Activated CD4-positive, alpha-beta T cell treated with anti-CD3 and anti-CD28 coated beads for 1 hour (primary cell): ENCODE measurements at regions not wholly inside any gene's neighbourhood (a gene's known extent, or its start where the extent isn't known, plus 50 kb on each side); places are given as distances from the start of the nearest gene placed in this dataset.

Source experiments
- DNase-seq: peaks from one replicate; pipeline ENCODE4 v3.0.0-alpha.2; 2020

DNA sequence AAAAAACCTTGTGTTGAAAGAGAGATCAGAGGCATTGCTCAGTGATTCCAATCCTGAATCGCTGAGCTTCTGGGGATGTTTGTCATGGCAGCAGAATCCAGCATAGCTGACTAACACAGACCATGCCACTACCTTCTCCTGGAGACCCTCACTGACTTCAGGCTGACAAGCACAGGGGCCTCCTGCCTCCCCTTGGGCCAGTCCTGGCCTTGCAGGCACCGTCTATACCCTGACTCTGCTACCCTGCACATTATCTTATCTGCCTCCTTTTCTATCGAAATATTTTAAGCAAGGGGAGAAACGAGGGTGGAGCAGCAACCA is 139.8 kb downstream of the KIF26A start:
- DNase-seq, result no peak

GRCh38 chr14:104280085-104280901 is 141.9 kb downstream of the KIF26A start:
- DNase-seq, result no peak

DNA sequence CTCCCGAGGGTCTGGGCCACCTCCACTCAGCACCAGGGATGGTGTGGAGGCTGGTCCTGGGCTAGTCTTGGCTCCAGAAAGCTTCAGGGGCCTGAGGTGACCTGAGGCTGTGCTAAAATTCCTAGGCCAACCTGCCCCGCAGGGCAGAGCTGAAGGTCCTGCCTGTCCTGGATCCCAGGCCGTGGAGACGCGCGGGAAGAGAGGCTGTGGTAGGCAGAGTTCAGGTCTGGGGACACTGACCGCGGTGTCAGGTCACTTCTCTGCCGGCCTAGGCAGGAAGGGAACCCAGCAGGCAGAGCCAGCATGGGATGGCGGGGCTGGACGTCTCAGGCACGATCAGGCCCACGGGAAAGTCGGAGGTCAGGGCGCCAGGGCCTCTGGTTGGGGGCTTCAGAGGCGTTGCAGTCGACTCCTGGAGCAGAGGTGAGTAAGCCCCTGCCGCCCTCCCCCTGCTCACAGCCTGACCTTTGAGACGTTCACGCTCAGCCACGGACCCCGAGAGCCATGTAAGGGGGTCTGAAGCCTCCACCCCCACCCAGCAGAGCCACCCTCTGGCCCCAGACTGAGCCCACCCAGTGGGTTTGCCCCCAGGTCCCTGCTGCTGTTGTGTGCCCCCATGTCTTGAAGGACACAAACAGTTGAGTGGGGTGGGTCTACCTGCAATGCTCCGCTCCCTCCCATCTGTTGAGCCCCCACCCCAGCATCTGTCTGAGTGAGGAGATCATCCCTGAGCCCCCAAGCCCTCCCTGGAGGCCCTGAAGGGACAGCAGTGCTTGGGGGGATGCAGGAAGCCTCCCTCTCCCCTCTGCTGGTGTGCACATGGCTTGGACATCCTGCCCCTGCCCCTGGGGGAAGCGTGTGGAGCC is 142.7 kb downstream of the KIF26A start:
- no peak for DNase-seq

DNA sequence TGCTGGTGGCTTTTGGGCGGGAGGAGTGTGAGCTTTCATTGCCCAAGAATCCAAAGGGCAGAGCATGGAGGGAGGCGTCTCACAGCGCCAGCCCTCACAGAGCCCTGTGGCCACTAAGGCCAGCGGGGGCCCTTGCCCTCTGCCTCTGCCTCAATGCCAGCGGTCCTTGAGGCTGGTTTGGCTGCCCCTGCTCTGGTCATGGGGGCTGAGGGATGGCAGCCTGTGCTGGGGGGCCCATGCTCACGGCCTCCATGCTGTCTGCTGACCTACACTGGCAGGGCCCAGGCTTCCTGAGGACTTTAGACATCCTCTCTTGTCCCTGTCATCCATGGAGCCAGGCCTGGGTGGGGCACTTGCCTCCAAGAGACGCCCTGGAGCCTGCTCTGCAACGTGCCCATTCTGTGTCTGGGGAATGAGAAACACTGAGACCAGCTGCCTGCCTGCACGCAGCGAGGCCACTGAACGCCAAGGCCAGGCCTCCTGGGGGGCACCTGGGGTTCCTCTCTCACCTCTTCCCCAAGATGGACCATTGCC is 143.4 kb downstream of the KIF26A start:
- DNase-seq, result no peak

DNA sequence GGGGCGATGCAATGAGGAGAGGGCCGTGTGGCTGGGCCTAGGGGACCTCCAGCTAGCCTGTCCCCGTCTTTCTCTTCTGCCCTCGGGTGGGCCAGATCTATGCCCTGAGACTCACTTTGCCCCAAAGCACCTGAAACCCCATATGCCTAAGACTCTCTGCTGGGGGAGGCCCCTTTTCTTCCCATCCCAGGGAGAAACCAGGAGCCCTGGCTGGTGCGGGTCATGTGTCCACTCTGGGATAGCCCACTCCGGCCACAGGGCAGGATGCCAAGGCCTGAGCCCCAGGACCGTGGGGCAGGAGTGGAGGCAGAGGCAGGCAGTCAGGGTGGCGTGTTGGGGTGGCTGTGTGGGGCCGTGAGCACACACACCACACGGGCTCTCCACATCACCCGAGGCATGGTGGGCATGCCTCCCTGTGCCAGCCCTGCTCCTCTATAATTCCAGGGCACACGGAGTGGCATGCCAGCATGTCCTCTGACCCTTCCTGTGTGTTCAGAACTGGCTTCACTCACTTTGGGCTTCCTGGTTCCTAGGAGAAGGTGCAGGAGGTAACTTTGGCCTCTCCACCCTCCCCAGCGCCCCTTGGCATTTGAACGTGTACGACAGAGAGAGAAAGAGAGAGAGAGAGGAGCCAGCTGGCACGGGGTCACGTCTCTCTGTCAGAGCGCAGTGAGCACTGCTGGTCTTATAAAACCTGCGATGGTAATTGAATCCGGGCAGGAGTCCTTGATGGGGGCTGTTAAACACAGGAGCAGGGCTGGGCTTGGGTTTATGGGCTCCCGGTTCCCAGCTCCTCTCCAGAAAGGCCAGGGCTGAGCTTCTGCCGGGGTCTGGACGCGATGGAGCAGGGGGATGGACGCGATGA is 144.2 kb downstream of the KIF26A start:
- DNase-seq, result no peak

DNA sequence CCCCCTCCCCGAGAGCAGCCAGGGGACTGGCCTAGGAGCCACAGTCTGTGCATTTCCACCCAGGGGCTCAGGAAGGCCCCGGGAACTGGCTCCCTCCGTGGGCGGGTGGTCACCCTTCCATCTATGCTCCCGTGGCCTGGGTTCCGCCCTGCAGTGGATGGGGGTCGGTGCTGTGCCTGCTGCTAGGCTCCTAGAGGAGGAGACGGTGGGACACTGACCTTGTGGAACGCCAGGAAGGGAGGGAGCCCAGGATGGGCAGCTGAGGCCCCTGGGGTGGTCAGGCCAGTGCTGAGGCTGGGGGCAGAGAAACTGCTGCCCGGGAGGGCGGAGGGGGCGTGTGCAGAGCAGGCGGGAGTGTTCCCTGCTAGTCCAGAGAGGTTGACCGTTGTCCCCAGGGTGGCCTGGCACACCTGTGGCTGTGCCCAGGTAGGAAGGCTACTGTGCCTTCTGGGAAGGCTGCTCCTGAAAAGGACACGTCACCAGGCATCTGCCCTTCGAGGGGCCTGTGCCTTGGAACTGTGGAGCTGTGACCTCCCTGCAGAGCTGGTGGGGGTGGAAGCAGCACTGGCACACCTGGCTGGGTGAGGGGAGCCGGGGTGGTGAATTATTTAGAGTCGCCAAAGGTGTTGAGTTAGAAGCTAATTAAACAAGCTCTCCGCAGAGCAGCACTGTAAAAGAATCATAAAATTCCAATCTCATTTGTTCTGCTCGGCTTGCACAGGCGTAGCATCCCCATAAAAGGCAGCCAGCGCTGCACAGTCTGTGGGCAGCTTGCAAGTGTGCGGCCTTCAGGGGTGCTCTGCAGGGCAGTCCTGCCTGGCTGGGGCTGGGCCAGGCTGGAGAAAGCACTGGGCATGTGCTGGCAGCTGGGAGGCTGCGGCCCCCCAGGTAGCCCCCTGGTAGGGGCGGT is 145.1 kb downstream of the KIF26A start:
- no peak for DNase-seq

GRCh38 chr14:104284107-104284592 is 145.8 kb downstream of the KIF26A start:
- no peak for DNase-seq

DNA sequence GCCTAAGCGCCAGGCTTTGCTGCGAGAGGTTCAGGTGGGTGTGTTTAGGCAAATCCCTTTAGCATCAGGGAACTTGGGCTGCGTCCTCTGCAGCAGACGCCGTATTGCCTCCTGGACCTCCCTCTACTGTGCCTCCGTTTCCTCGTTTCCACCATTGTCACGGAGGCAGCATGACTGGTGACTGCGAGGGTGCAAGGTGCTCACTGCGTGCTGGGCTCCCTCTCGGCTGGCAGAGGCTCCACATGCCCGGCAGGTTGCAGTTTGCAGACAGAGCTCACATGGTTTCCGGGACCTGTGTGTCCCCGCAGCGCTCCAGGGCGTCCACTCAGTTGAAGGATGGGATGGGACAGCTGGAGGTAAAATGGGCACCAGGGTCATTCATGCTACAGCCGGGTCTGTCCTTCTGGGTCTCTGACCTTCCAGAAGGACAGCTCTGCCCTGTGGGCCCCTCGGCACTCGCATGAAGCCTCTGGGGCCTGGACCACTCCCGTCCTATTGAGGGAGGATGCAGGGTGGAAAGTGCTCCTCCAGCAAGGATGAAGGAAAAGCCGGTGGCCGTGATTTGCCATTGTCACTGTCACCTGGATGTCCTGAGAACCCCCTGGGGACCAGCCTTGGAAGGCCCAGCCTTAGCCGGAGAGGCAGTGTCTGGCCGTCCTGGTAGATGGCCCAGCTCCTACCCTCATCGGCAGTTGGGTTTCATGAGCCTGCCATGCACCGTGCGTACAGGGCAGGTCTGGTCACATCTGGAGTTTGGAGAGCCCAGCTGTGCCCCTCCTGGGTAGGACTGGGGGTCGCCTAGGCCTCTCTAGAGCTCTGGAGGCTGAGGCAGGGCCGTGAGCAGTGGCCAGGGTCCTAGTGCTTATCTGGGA is 146.5 kb downstream of the KIF26A start:
- no peak for DNase-seq

GRCh38 chr14:104285508-104285840 is 147.1 kb downstream of the KIF26A start:
- no peak for DNase-seq

- DNase-seq, result no peak
Observed at GRCh38 chr14:104286086-104286485, 147.7 kb downstream of the KIF26A start.

- no peak for DNase-seq
Observed at GRCh38 chr14:104286496-104286895, 148.1 kb downstream of the KIF26A start.

- no peak for DNase-seq
Observed at GRCh38 chr14:104287301-104288009, 149.1 kb downstream of the KIF26A start.

GRCh38 chr14:104288272-104288671 is 149.9 kb downstream of the KIF26A start:
- DNase-seq, result no peak

GRCh38 chr14:104289507-104289906 is 151.1 kb downstream of the KIF26A start:
- no peak for DNase-seq

GRCh38 chr14:104290058-104290667 is 151.8 kb downstream of the KIF26A start:
- no peak for DNase-seq

DNA sequence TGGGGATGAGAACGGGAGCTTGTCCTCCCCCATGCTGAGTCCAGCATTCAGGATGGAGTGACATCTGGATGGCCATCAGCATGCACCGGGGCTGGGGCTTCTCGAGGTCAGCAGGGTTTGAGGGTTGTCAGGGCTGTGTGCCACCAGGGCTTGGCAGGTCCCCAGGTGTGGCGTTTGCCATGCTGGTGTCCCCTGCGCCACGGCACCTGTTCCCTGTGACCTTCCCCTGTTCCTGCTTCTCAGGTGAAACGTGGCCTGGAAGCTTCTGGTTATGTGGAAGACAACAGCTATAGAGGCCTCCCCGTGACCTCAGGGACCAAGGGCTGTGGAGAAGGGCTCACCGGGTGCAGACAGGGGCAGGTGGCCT is 152.4 kb downstream of the KIF26A start:
- no peak for DNase-seq

DNA sequence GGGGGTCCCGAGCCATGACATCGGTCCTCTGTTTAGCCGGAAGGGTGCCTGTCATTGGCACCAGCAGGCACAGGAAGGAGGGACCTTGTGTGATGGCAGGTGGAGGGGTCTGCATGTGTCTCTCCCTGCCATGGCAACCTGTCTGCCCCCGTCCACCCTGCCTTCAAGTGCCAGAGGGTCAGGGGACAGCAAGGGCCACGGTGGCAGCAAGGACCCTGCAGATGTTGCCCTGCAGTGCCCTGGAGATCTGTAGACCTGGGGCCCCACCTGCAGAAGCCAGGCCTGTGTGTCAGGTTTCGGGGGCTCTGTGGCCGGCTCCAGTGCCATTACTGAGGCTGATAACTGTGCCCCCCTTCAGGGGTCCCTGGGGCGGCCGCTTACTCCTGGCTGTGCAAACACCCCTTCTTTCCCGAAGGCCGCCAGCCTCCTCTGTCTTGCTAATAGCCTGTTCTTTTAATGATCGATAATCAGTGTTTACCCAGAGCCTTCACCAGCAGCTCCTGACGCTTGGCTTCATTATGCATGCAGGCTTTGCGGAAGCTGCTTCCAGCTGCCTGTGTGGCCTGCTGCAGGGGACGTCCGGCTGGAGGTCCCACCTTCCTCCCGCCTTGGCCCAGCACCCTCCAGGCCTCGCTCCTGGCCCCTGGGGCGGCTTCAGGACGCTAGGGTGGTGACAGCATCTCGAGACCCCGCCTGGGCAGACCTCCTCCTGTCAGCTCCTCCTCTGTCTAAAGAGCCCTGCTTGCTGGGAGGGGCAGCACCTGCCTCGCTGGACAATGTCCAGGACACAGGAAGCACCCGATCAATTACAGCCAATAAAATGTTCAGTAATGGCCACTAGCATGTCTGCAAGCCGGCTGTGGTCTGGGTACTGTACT is 153.0 kb downstream of the KIF26A start:
- DNase-seq, result no peak

- DNase-seq, result no peak
Observed at GRCh38 chr14:104292084-104292970, 153.9 kb downstream of the KIF26A start.
